Activated CD8-positive, alpha-beta T cell treated with anti-CD3 and anti-CD28 coated beads for 36 hours (primary cell): ENCODE measurements at regions not wholly inside any gene's neighbourhood (a gene's known extent, or its start where the extent isn't known, plus 50 kb on each side); places are given as distances from the start of the nearest gene placed in this dataset.

ENCODE experiments used
- ATAC-seq: fragments of 200-7000 bp; cut with Tn5 transposase; one replicate; pipeline ENCODE4 v1.10.0; 2021; ENCODE audit warnings: mild to moderate bottlenecking, moderate library complexity
- CTCF ChIA-PET: fragments of 350-600 bp; sonication (Branson Sonifier 250); formaldehyde crosslinking; loops from one replicate; lab custom pipeline; 2021; ENCODE audit warnings: antibody characterized with exemption; lab: Charles Lee
- POLR2A ChIA-PET: fragments of 350-600 bp; sonication (Branson Sonifier 250); formaldehyde crosslinking; loops from one replicate; lab custom pipeline; 2021; ENCODE audit warnings: antibody characterized with exemption; lab: Charles Lee
- DNase-seq: peaks from one replicate; pipeline ENCODE4 v3.0.0-alpha.2; 2020
- H3K27ac Mint-ChIP-seq: one replicate; pipeline ENCODE4 v1.8.0; 2021; ENCODE audit warnings: mild to moderate bottlenecking, mixed read lengths
- H3K27me3 Mint-ChIP-seq: one replicate; pipeline ENCODE4 v1.8.0; 2021; ENCODE audit warnings: mixed read lengths
- H3K36me3 Mint-ChIP-seq: one replicate; pipeline ENCODE4 v1.8.0; 2021; ENCODE audit warnings: low read depth, mixed read lengths
- H3K4me1 Mint-ChIP-seq: one replicate; pipeline ENCODE4 v1.8.0; 2021; ENCODE audit warnings: low read depth, mixed read lengths
- H3K4me3 Mint-ChIP-seq: one replicate; pipeline ENCODE4 v1.8.0; 2021; ENCODE audit warnings: mild to moderate bottlenecking, moderate library complexity, mixed read lengths
- H3K9me3 Mint-ChIP-seq: one replicate; pipeline ENCODE4 v1.8.0; 2021; ENCODE audit warnings: mixed read lengths
- CTCF ChIP-seq: fragments of 200-600 bp; IDR thresholded peaks from one replicate; pipeline ENCODE4 v1.8.0; 2022; ENCODE audit warnings: antibody characterized with exemption, mild to moderate bottlenecking
- intact Hi-C: fragments of 100-400 bp; cut with micrococcal nuclease; formaldehyde crosslinking; loops from one replicate; pipeline ENCODE4 v1.10.0; 2022

DNA sequence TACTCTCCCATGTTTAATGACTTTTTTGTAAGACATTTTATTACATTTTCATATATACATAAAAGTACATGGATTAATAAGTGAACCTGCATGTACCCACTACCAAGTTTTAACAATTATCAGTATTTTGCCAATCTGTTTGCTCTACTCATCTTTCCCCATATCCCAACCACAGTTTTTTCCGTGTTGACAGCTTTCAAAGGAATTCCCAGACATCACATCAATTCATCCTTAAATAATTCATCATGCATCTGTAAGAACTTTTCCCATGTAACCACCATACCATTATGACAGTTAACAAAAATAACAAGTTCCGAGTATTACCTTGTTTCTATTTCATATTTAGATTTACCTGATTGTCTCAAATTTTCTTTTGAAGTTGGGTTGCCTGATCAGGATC, 436.7 kb downstream of the PDCD6IP start:
- ATAC-seq, result no peak
- CTCF ChIA-PET, result no interaction called here

GRCh38 chr3:34237946-34238345, 439.5 kb downstream of the PDCD6IP start:
- no peaks in the 10 kb centered on the region for H3K4me1 Mint-ChIP-seq
- H3K27me3 Mint-ChIP-seq, result peaks cover 3% of the 10 kb centered on the region
- DNase-seq (no peak), ATAC-seq (no peak)
- no peak overlapping the region for H3K4me3 Mint-ChIP-seq
- no peaks in the 10 kb centered on the region for H3K36me3 Mint-ChIP-seq
- ChIA-PET CTCF (no interaction called here), POLR2A (no interaction called here)
- no peak overlapping the region for H3K27ac Mint-ChIP-seq
- H3K9me3 Mint-ChIP-seq, result no peaks in the 10 kb centered on the region
- TF ChIP-seq CTCF, result no peak
- intact Hi-C loops, result no loop called here

More for the DNA sequence above, 436.7 kb downstream of the PDCD6IP start:
- Mint-ChIP-seq H3K27me3 (peaks cover 3% of the 10 kb centered on the region), H3K4me1 (no peaks in the 10 kb centered on the region), H3K4me3 (no peak overlapping the region), H3K27ac (no peak overlapping the region), H3K36me3 (no peaks in the 10 kb centered on the region), H3K9me3 (no peaks in the 10 kb centered on the region)
- DNase-seq, result no peak
- POLR2A ChIA-PET, result no interaction called here
- intact Hi-C loops, result no loop called here
- no peak for TF ChIP-seq CTCF

- Mint-ChIP-seq H3K36me3 (no peaks in the 10 kb centered on the region), H3K27ac (no peak overlapping the region), H3K4me3 (no peak overlapping the region), H3K4me1 (no peaks in the 10 kb centered on the region), H3K9me3 (no peaks in the 10 kb centered on the region), H3K27me3 (peaks cover 3% of the 10 kb centered on the region)
- ChIA-PET CTCF (no interaction called here), POLR2A (no interaction called here)
- DNase-seq, result no peak
- no peak for ATAC-seq
- no peak for TF ChIP-seq CTCF
- intact Hi-C loops, result no loop called here
Measured at GRCh38 chr3:34238407-34238806, 440.0 kb downstream of the PDCD6IP start.

DNA sequence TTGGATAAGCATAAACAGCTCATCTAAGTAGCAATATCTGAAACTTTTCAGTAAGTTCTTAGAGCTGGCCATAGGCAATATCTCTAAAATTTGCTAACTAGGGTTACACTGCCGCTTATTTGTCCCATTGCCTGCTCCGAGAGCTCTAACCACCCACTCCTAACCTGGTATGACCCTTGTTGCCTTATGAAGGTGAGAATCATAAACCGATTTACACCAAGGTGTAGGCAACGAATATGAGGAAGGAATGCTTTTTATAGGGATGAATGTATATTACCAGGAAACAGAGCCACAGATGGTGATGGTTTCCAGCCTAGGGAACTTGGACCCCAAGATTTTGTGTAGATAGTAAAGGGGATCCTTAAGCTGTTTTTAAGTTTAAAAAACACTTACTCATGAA, 440.9 kb downstream of the PDCD6IP start:
- H3K4me1 Mint-ChIP-seq, result no peaks in the 10 kb centered on the region
- no peak for TF ChIP-seq CTCF
- ChIA-PET CTCF (interaction anchor here (1.1 kb wide), 1 partner anchor 20 kb away, joined by 3 read pairs; no protein-coding TSS in a partner anchor), POLR2A (no interaction called here)
- intact Hi-C loops, result no loop called here
- H3K9me3 Mint-ChIP-seq, result no peaks in the 10 kb centered on the region
- peaks cover 3% of the 10 kb centered on the region for H3K27me3 Mint-ChIP-seq
- H3K27ac Mint-ChIP-seq, result no peak overlapping the region
- no peak for ATAC-seq
- no peak for DNase-seq
- no peaks in the 10 kb centered on the region for H3K36me3 Mint-ChIP-seq
- no peak overlapping the region for H3K4me3 Mint-ChIP-seq

DNA sequence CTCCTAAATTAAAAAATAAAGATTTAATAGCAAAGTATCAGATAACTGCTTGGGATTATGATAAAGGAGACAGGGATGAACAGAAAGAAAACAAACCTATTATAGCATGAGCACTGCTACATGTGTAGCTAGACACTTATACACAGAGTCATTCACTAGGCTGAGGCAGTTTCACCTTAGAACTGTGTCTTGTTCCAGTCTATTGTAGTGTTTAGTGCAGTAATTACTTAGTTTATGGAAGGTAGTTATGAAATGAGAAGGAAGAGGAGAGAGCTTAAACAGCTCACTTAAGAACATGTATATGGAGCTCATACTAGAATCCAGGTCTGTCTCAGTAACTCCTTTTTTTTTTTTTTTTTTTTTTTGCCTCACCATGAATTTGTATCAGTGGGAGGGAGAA, 441.4 kb downstream of the PDCD6IP start:
- POLR2A ChIA-PET, result no interaction called here
- CTCF ChIA-PET, result interaction anchor here (1.1 kb wide), 1 partner anchor 20 kb away, joined by 3 read pairs; no protein-coding TSS in a partner anchor
- H3K4me3 Mint-ChIP-seq, result no peak overlapping the region
- no peak for TF ChIP-seq CTCF
- no peak for DNase-seq
- H3K4me1 Mint-ChIP-seq, result no peaks in the 10 kb centered on the region
- H3K27ac Mint-ChIP-seq, result no peak overlapping the region
- H3K27me3 Mint-ChIP-seq, result peaks cover 3% of the 10 kb centered on the region
- no peaks in the 10 kb centered on the region for H3K9me3 Mint-ChIP-seq
- H3K36me3 Mint-ChIP-seq, result no peaks in the 10 kb centered on the region
- no peak for ATAC-seq
- intact Hi-C loops, result no loop called here
